ENCODE measurements at regions not wholly inside any gene's neighbourhood (a gene's known extent, or its start where the extent isn't known, plus 50 kb on each side); places are given as distances from the start of the nearest gene placed in this dataset.

DNA sequence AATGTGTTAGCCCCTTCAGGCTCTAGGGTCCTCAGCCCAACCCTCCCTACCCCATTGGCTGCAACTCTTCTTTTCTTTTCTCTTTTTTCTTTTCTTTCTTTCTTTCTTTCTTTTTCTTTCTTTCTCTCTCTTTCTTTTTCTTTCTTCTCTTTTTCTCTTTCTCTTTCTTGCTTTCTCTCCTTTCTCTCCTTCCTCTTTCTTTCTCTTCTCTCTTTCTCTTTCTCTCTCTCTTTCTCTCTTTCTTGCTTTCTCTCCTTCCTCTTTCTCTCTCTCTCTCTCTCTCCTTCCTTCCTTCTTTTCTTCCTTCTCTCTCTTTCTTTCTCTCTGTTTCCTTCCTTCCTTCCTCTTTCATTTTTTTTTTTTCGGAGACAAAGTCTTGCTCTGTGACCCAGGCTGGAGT lies 458.9 kb downstream of the TYW1 start:
- TF ChIP-seq, protein P1, sequence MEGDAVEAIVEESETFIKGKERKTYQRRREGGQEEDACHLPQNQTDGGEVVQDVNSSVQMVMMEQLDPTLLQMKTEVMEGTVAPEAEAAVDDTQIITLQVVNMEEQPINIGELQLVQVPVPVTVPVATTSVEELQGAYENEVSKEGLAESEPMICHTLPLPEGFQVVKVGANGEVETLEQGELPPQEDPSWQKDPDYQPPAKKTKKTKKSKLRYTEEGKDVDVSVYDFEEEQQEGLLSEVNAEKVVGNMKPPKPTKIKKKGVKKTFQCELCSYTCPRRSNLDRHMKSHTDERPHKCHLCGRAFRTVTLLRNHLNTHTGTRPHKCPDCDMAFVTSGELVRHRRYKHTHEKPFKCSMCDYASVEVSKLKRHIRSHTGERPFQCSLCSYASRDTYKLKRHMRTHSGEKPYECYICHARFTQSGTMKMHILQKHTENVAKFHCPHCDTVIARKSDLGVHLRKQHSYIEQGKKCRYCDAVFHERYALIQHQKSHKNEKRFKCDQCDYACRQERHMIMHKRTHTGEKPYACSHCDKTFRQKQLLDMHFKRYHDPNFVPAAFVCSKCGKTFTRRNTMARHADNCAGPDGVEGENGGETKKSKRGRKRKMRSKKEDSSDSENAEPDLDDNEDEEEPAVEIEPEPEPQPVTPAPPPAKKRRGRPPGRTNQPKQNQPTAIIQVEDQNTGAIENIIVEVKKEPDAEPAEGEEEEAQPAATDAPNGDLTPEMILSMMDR (IDR thresholded peaks at IDR 0.05 in 4 of 5, conservative IDR thresholded peaks at IDR 0.05 in 1 of 5) = no peak
- TF ChIP-seq POLR2A (IDR thresholded peaks at IDR 0.05) = no peak

All from gastrocnemius medialis (tissue), 4 donors.